DOHH2 (cell line): ENCODE measurements at regions not wholly inside any gene's neighbourhood (a gene's known extent, or its start where the extent isn't known, plus 50 kb on each side); places are given as distances from the start of the nearest gene placed in this dataset.
A peak's percentile ranks its signal among the peaks of the same experiment; 100 is the strongest.

Experiments used
- H3F3A ChIP-seq: fragments of 200-600 bp; sonication (generic), shearing (Covaris generic); 2 replicates; pipeline ENCODE4 v1.6.0; 2016; ENCODE audit warnings: antibody characterized with exemption, mild to moderate bottlenecking; ENCODE audit not compliant: control insufficient read depth, insufficient read depth
- H3K27ac ChIP-seq: fragments of 200-600 bp; sonication (generic); 2 replicates; pipeline ENCODE4 v1.5.1; 2014; ENCODE audit warnings: low read depth, mild to moderate bottlenecking, low read length, moderate library complexity
- H3K27me3 ChIP-seq: fragments of 200-600 bp; sonication (generic); 2 replicates; pipeline ENCODE4 v1.6.1; 2014; ENCODE audit warnings: mild to moderate bottlenecking, low read length, mixed read lengths; ENCODE audit not compliant: control insufficient read depth
- H3K36me3 ChIP-seq: fragments of 200-600 bp; sonication (generic); 2 replicates; pipeline ENCODE4 v1.6.1; 2014; ENCODE audit warnings: mild to moderate bottlenecking, low read length, moderate library complexity, mixed read lengths; ENCODE audit not compliant: control insufficient read depth
- H3K4me1 ChIP-seq: fragments of 200-600 bp; sonication (generic); 2 replicates; pipeline ENCODE4 v1.6.1; 2014; ENCODE audit warnings: mild to moderate bottlenecking, low read length, mixed read lengths; ENCODE audit not compliant: control insufficient read depth
- H3K4me2 ChIP-seq: fragments of 200-600 bp; sonication (generic); 2 replicates; pipeline ENCODE4 v1.6.0; 2014; ENCODE audit warnings: mild to moderate bottlenecking, low read length, moderate library complexity
- H3K4me3 ChIP-seq: fragments of 200-600 bp; sonication (generic); 2 replicates; pipeline ENCODE4 v1.5.1; 2014; ENCODE audit warnings: mild to moderate bottlenecking, low read length, mixed read lengths
- H3K79me2 ChIP-seq: fragments of 200-600 bp; sonication (generic); 2 replicates; pipeline ENCODE4 v1.6.1; 2014; ENCODE audit warnings: mild to moderate bottlenecking, low read length, mixed read lengths; ENCODE audit not compliant: control insufficient read depth
- H3K9me2 ChIP-seq: fragments of 200-600 bp; sonication (generic); replicated peaks from 2 replicates; pipeline ENCODE4 v1.6.1; 2014; ENCODE audit warnings: mild to moderate bottlenecking, low read length, mixed read lengths; ENCODE audit not compliant: control insufficient read depth
- H3K9me3 ChIP-seq: fragments of 200-600 bp; sonication (generic); 2 replicates; pipeline ENCODE4 v1.6.1; 2014; ENCODE audit warnings: antibody characterized with exemption, low read length, mixed read lengths; ENCODE audit not compliant: control insufficient read depth, insufficient read depth
- H4K20me1 ChIP-seq: fragments of 200-600 bp; sonication (generic); 2 replicates; pipeline ENCODE4 v1.6.0; 2014; ENCODE audit warnings: low read depth, mild to moderate bottlenecking, antibody characterized with exemption, low read length, moderate library complexity; ENCODE audit not compliant: control insufficient read depth, insufficient read depth
- EZH2phosphoT487 ChIP-seq: fragments of 200-600 bp; sonication (generic); IDR thresholded peaks from 2 replicates; pipeline ENCODE4 v1.6.1; 2017; ENCODE audit warnings: borderline replicate concordance, mild to moderate bottlenecking, antibody characterized with exemption, low read length, moderate library complexity, mixed read lengths
- TF ChIP-seq, protein P1 (sequence below): fragments of 200-600 bp; sonication (generic); IDR thresholded peaks from one replicate; pipeline ENCODE4 v1.5.1; 2014; ENCODE audit warnings: antibody characterized with exemption, mild to moderate bottlenecking, low read depth, low read length; ENCODE audit not compliant: poor library complexity, severe bottlenecking

DNA sequence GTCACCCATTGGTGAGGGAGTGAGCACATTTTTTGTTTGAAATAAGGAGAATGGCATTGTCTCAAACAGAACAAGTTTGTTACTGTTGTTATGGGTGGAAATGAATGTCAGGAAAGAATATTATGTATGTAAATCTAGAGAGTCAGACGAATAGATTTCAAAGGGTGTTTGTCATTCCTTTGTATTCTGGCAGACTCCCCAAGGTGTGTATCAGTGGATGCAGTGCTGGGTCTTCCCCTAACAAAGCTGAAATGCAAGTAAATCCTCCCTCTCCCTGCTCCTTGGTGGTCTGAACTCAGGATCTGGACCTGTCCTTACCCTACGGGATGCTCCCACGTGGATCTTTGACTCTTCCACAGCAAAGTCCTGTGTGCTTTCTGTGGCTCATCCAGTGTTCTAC lies 139.5 kb upstream of the ZNF516 start:
- Histone ChIP-seq H3K9me2 (no peaks in the 10 kb centered on the region), H3K4me1 (no peaks in the 10 kb centered on the region), H3K36me3 (no peaks in the 10 kb centered on the region), H3K79me2 (no peaks in the 10 kb centered on the region), H3K27ac (no peak overlapping the region), H3K9me3 (no peaks in the 10 kb centered on the region), H3K4me3 (no peak overlapping the region), H4K20me1 (no peaks in the 10 kb centered on the region), H3K4me2 (no peak overlapping the region), H3K27me3 (no peaks in the 10 kb centered on the region), H3F3A (no peaks in the 10 kb centered on the region)
- no peak for TF ChIP-seq EZH2phosphoT487
- TF ChIP-seq, protein P1, sequence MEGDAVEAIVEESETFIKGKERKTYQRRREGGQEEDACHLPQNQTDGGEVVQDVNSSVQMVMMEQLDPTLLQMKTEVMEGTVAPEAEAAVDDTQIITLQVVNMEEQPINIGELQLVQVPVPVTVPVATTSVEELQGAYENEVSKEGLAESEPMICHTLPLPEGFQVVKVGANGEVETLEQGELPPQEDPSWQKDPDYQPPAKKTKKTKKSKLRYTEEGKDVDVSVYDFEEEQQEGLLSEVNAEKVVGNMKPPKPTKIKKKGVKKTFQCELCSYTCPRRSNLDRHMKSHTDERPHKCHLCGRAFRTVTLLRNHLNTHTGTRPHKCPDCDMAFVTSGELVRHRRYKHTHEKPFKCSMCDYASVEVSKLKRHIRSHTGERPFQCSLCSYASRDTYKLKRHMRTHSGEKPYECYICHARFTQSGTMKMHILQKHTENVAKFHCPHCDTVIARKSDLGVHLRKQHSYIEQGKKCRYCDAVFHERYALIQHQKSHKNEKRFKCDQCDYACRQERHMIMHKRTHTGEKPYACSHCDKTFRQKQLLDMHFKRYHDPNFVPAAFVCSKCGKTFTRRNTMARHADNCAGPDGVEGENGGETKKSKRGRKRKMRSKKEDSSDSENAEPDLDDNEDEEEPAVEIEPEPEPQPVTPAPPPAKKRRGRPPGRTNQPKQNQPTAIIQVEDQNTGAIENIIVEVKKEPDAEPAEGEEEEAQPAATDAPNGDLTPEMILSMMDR: no peak

DNA sequence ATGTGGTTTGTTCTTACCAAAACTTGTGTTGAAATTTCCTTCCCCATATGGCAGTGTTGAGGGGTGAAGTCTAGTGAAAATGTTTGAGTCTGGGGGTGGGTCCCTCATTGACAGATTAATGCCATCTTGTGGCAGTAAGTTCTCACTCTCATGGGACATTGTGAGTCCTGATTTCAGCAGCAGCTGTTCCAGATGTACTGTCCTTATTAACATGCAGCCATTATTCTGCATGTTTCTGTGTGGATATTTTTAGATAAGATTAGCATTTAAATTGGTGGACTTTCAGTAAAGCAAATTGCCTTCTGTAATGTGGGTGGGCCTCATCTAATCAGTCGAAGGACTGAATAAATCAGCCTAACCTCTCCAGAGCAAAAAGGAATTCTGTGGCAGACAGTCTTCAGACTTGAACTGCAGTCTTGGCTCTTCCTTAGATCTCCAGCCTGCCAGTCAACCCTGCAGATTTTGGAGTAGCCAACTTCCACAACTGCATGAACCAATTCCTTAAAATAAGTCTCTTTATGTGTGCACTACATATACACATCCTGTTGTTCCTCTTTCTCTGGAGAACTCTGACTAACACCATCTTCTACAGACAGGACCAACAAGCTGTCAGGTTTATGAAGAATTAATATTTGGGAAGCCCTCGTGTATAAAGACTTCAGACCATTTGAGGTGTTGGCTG lies 138.7 kb upstream of the ZNF516 start:
- no peak overlapping the region for H3K27ac ChIP-seq
- no peak overlapping the region for H3K4me2 ChIP-seq
- no peaks in the 10 kb centered on the region for H4K20me1 ChIP-seq
- no peak for TF ChIP-seq EZH2phosphoT487
- TF ChIP-seq, protein P1: peak; percentile 30
- H3K27me3 ChIP-seq: no peaks in the 10 kb centered on the region
- H3K9me3 ChIP-seq: no peaks in the 10 kb centered on the region
- no peaks in the 10 kb centered on the region for H3K9me2 ChIP-seq
- no peaks in the 10 kb centered on the region for H3F3A ChIP-seq
- no peaks in the 10 kb centered on the region for H3K4me1 ChIP-seq
- no peaks in the 10 kb centered on the region for H3K36me3 ChIP-seq
- H3K4me3 ChIP-seq: no peak overlapping the region
- no peaks in the 10 kb centered on the region for H3K79me2 ChIP-seq

DNA sequence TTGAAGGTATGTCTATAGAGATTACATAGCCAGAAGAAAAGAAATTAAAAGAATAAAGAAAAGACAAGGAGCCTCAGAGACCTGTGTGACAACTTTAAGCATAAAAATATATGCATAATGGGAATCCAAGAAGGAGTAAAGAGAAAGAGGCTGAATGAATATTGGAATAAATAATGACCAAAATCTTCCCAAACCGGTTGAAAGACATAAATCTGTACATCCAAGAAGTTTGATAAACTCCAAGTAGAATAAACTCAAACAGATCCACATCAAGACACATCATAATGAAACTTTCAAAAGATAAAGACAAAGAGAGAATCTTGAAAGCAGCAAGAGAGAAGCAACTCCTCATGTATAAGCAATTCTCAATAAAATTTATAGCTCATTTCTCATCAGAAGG lies 132.4 kb upstream of the ZNF516 start:
- Histone ChIP-seq H3K36me3 (no peaks in the 10 kb centered on the region), H3K9me3 (no peaks in the 10 kb centered on the region), H3F3A (no peaks in the 10 kb centered on the region), H3K79me2 (no peaks in the 10 kb centered on the region), H3K27ac (no peak overlapping the region), H3K4me1 (no peaks in the 10 kb centered on the region), H3K4me2 (no peak overlapping the region), H3K4me3 (no peak overlapping the region), H3K9me2 (no peaks in the 10 kb centered on the region), H3K27me3 (peaks cover 10% of the 10 kb centered on the region), H4K20me1 (no peaks in the 10 kb centered on the region)
- TF ChIP-seq, protein P1: no peak
- TF ChIP-seq EZH2phosphoT487: no peak
